Activated T-cell treated with anti-CD3 and anti-CD28 coated beads for 1 hour (primary cell): ENCODE measurements at regions not wholly inside any gene's neighbourhood (a gene's known extent, or its start where the extent isn't known, plus 50 kb on each side); places are given as distances from the start of the nearest gene placed in this dataset.

ENCODE experiments used
- DNase-seq: peaks from one replicate; pipeline ENCODE4 v3.0.0-alpha.2; 2020; ENCODE audit warnings: low read depth

- no peak for DNase-seq
Measured at GRCh38 chr15:88315221-88315878, 58.8 kb upstream of the NTRK3 start.

DNA sequence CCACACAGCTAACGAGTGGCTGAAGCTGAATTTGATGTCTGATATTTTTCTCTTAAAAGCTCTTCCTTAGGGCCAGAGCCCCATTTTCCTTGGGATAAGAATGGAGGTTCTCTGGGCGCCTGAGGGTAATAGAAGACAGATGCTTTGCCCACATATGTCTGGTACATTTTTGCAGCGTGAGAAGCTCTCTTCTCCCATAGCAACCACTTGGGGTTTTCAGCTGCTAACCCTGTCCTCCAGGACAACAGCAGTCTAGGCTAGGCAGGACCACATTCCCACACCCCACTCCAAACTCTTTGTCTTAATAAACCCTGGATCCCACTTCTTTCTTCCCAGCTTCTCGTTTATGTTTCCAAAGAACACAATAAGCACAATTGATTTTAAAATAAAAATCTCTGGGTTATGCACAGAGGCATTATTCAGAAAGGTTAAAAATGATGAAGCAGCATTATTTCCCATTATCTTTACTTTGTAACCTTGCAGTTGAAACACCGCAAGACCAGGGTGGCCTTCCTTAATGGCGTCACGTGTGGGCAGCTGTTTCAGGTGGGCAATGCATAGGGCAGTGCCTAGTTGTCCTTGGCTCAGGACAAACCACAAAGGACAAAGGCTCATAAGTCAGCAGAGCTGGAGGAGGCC, 56.5 kb upstream of the NTRK3 start:
- DNase-seq = no peak

DNA sequence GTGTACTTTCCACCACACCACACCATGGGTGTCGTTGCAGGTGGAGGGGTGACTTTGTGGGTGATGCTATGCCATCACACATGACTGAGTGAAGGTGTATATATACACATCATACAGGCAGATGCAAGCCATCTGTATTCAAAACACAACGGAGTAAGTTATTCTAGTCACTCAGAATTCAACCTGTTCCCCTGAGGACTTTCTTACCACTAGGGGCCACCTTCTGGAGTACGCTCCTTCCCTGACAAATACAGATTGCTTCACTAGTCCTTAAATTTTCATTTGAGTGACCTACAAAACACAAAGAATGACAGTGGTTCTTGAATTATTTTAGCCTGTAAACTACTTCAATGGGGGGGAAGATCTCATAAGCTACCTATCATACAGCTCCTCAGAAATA, 52.8 kb upstream of the NTRK3 start:
- no peak for DNase-seq

DNA sequence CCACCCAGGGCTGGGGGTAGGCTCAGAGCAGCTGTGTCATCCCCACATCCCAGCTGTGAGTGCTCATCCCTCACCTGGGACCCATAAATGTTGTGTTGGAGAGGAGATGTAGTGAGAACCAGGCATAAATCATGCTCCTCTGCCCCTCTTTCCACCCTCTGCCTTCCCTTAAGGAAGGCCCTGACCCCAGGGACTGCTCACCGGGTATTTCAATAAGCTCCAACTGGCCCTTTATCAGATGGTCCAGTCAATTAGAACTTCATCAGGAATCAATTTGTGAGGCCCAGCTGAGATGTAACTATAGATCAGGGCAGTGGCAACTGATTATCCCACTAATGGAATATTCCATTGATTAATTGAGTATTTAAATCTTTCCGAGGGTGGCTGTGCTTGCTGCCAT, 50.8 kb upstream of the NTRK3 start:
- no peak for DNase-seq
